HEK293T (cell line): ENCODE measurements at regions not wholly inside any gene's neighbourhood (a gene's known extent, or its start where the extent isn't known, plus 50 kb on each side); places are given as distances from the start of the nearest gene placed in this dataset.

ENCODE experiments used
- ARNT ChIP-seq: fragments of 450-650 bp; IDR thresholded peaks from 2 replicates; pipeline ENCODE4 v1.6.1; 2017; ENCODE audit warnings: mild to moderate bottlenecking
- BHLHE40 ChIP-seq: fragments of 450-650 bp; IDR thresholded peaks from 2 replicates; pipeline ENCODE4 v1.6.1; 2016; ENCODE audit warnings: mild to moderate bottlenecking, moderate library complexity, borderline replicate concordance
- ELF4 ChIP-seq: fragments of 450-650 bp; IDR thresholded peaks from 2 replicates; pipeline ENCODE4 v1.6.1; 2017; ENCODE audit warnings: antibody characterized with exemption
- FOXK2 ChIP-seq: fragments of 450-650 bp; IDR thresholded peaks from 2 replicates; pipeline ENCODE4 v1.6.1; 2016; ENCODE audit warnings: mild to moderate bottlenecking
- FOXM1 ChIP-seq: fragments of 450-650 bp; IDR thresholded peaks from 2 replicates; pipeline ENCODE4 v1.6.1; 2017; ENCODE audit warnings: mild to moderate bottlenecking, borderline replicate concordance
- HDGF ChIP-seq: fragments of 450-650 bp; IDR thresholded peaks from 2 replicates; pipeline ENCODE4 v1.6.1; 2017; ENCODE audit warnings: antibody characterized with exemption, borderline replicate concordance
- NFRKB ChIP-seq: fragments of 450-650 bp; IDR thresholded peaks from 2 replicates; pipeline ENCODE4 v1.6.1; 2016; ENCODE audit warnings: mild to moderate bottlenecking, moderate library complexity
- SP1 ChIP-seq: fragments of 450-650 bp; IDR thresholded peaks from 2 replicates; pipeline ENCODE4 v1.6.1; 2017
- TARDBP ChIP-seq: fragments of 450-650 bp; IDR thresholded peaks from 2 replicates; pipeline ENCODE4 v1.6.1; 2016

- no peak for TF ChIP-seq SP1
- TF ChIP-seq HDGF, result no peak
- no peak for TF ChIP-seq BHLHE40
- no peak for TF ChIP-seq FOXK2
- no peak for TF ChIP-seq FOXM1
- TF ChIP-seq TARDBP, result no peak
- no peak for TF ChIP-seq ELF4
- no peak for TF ChIP-seq NFRKB
- TF ChIP-seq ARNT, result no peak
These were observed 554.3 kb upstream of the B3GALT2 start for GRCh38 chr1:193740762-193741161.
